Body of pancreas (tissue), 4 donors: ENCODE measurements at regions not wholly inside any gene's neighbourhood (a gene's known extent, or its start where the extent isn't known, plus 50 kb on each side); places are given as distances from the start of the nearest gene placed in this dataset.

Source experiments
- CTCF ChIP-seq, 7 experiments: fragments of 450-650 bp in 4 of 7; fragments of 200-600 bp in 3 of 7; sonication (generic) in 3 of 7; IDR thresholded peaks; one replicate each; pipeline ENCODE4 v1.5.1; 2016 to 2019; ENCODE audit warnings: antibody characterized with exemption in 7 of 7
- POLR2A ChIP-seq, 3 donors: fragments of 450-650 bp; IDR thresholded peaks; one replicate each; pipeline ENCODE4 v1.6.1; 2016; ENCODE audit warnings: antibody characterized with exemption in 3 of 3, mild to moderate bottlenecking in 2 of 3

GRCh38 chr10:78181381-78182055 is 147.9 kb downstream of the RPS24 start:
- TF ChIP-seq CTCF (IDR thresholded peaks at IDR 0.05) (no peak), POLR2A (IDR thresholded peaks at IDR 0.05) (no peak)
